ENCODE measurements at regions not wholly inside any gene's neighbourhood (a gene's known extent, or its start where the extent isn't known, plus 50 kb on each side); places are given as distances from the start of the nearest gene placed in this dataset.

DNA sequence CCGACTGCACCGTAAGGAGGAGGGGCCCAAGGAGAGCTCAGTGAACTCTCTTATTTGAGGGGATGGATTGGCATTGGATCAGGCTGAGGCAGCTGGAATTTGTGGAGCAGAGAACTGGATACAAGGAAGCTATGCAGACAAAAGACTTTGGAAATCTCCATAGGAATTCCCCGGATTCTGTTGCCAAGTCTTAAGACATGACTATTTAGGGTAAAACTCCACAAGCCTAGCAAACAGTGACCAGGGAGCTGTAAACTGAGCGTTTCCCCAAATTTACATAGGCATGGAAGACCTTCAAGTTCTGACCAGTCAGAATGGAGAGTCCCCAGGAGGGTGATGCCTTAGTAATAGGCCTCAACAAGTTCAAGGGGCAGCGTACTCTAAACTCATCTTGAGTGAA lies 82.5 kb upstream of the PCBD1 start:
- no peaks in the 10 kb centered on the region for H3K4me1 ChIP-seq
- no peaks in the 10 kb centered on the region for H3K36me3 ChIP-seq (ENCODE audit: low read depth, missing control alignments)
- TF ChIP-seq, protein P1, sequence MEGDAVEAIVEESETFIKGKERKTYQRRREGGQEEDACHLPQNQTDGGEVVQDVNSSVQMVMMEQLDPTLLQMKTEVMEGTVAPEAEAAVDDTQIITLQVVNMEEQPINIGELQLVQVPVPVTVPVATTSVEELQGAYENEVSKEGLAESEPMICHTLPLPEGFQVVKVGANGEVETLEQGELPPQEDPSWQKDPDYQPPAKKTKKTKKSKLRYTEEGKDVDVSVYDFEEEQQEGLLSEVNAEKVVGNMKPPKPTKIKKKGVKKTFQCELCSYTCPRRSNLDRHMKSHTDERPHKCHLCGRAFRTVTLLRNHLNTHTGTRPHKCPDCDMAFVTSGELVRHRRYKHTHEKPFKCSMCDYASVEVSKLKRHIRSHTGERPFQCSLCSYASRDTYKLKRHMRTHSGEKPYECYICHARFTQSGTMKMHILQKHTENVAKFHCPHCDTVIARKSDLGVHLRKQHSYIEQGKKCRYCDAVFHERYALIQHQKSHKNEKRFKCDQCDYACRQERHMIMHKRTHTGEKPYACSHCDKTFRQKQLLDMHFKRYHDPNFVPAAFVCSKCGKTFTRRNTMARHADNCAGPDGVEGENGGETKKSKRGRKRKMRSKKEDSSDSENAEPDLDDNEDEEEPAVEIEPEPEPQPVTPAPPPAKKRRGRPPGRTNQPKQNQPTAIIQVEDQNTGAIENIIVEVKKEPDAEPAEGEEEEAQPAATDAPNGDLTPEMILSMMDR (IDR thresholded peaks at IDR 0.05) = no peak
- no peak for TF ChIP-seq POLR2A (IDR thresholded peaks at IDR 0.05)
- no peak overlapping the region for H3K27ac ChIP-seq
- intact Hi-C loops (cut with DNase I; ENCODE audit: low total_unique reads) = no loop called here
- H3K27me3 ChIP-seq = no peaks in the 10 kb centered on the region
- no peak for DNase-seq
- 66 to 72% methylated on average over 5 of the region's 5 CpGs for WGBS, 2 donors
- no peak overlapping the region for H3K4me3 ChIP-seq
- H3K9me3 ChIP-seq = no peaks in the 10 kb centered on the region

DNA sequence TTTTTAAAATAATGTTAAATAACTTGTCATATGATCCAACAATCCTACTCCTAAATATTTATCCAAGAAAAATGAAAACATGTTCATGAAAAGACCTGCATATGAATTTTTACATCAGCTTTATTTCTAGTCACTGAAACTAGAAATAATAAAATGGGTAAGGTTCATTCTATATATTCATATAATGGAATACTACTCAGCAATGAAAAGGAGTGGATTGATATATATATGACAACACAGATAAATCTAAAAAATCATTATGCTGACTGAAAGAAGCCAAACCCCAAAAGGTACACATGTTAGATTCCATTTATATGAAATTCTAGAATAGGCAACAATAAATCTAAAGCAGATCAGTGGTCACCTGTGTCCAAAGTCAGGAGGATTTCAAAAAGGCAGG lies 84.9 kb upstream of the PCBD1 start:
- H3K36me3 ChIP-seq (ENCODE audit: low read depth, missing control alignments) = no peaks in the 10 kb centered on the region
- no peaks in the 10 kb centered on the region for H3K27me3 ChIP-seq
- TF ChIP-seq, protein P1 (IDR thresholded peaks at IDR 0.05) = no peak
- intact Hi-C loops (cut with DNase I; ENCODE audit: low total_unique reads) = no loop called here
- H3K4me3 ChIP-seq = no peak overlapping the region
- H3K4me1 ChIP-seq = no peaks in the 10 kb centered on the region
- DNase-seq = no peak
- H3K27ac ChIP-seq = no peak overlapping the region
- H3K9me3 ChIP-seq = no peaks in the 10 kb centered on the region

DNA sequence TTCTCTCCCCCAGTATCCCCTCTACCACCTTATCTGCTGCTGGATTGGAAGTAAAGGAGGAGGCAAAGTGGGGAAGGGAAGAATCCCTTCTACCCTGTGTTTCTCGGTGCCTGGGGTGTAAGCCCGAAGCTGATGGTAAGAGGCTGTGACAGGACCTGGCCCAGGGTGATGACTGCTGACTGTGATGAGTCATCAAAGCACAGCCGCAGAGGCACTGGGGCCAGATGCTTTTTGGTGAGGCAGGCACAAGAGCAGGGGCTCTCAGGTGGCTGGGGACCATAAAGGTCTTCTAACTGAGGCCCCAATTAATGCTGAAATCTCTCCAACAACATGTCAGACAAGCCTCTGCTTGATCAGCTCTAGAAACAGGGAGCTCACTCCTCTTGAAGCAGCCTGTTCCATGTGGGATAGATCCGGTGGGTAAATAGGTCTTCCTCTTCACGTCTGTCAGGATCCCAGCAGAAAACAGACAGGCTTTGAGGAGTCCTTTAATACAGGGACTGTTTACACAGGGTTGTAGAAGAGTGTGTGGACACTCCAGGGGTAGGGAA lies 86.1 kb upstream of the PCBD1 start:
- Histone ChIP-seq H3K4me1 (no peaks in the 10 kb centered on the region), H3K27me3 (no peaks in the 10 kb centered on the region), H3K27ac (no peak overlapping the region), H3K4me3 (no peak overlapping the region), H3K36me3 (ENCODE audit: low read depth, missing control alignments) (no peaks in the 10 kb centered on the region), H3K9me3 (no peaks in the 10 kb centered on the region)
- intact Hi-C loops (cut with DNase I; ENCODE audit: low total_unique reads) = no loop called here
- 62 to 63% methylated on average over 5 of the region's 5 CpGs for WGBS, 2 donors
- TF ChIP-seq POLR2A (IDR thresholded peaks at IDR 0.05) = no peak
- TF ChIP-seq, protein P1 (IDR thresholded peaks at IDR 0.05) = no peak
- DNase-seq = no peak

DNA sequence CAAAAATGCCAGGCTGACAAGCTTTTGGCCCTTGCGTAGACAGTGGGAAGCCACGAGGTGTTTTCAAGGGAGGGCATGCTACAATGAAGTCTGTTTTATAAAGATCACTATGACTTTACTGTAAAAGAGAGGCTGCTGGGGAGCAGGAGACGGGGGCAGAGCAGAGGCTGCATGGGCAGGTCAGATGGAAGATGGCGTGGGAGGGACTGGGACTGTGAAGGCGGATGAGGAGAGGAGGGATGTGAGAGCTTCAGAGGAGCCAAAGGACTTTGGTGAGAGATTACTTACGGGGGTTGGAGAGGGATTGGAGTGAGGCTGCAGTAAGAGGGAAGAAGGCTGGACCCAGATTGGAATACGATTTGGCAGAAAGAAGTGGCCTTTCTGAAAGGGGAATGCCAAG lies 86.6 kb upstream of the PCBD1 start:
- Histone ChIP-seq H3K4me1 (no peaks in the 10 kb centered on the region), H3K4me3 (no peak overlapping the region), H3K27me3 (no peaks in the 10 kb centered on the region), H3K27ac (no peak overlapping the region), H3K36me3 (ENCODE audit: low read depth, missing control alignments) (no peaks in the 10 kb centered on the region), H3K9me3 (no peaks in the 10 kb centered on the region)
- intact Hi-C loops (cut with DNase I; ENCODE audit: low total_unique reads) = no loop called here
- TF ChIP-seq POLR2A (IDR thresholded peaks at IDR 0.05) = no peak
- TF ChIP-seq, protein P1 (IDR thresholded peaks at IDR 0.05) = no peak
- 58 to 65% methylated on average over 7 of the region's 7 CpGs for WGBS, 2 donors
- no peak for DNase-seq

DNA sequence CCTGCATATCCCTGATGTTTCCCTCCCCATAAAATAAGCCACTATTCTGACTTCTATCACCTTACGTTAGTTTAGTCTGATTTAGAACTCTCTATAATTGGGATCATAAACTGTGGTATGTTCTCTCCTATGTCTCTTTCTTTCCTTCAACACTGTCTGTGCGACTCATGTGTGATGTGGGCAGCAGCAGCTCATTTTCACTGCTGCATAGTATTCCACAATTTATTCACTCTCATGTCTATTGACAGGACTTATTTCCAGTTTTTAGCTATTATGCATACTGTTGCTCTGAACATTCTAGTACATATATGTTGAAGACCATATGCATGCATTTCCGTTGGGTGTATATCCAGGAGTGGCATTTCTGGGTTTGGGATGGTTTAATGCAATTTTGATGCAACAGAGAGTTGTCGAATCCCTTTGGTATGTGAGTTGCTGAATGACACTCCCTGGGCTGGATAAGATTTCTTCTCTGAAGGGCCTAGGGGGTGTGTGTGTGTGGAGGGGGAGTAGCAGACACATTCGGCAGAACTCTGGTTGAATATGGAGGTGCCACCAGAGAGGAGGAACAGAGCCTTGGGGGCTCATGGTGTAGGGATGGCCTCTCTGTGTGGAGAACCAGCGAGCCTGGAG lies 87.8 kb upstream of the PCBD1 start:
- TF ChIP-seq, protein P1 (IDR thresholded peaks at IDR 0.05) = no peak
- TF ChIP-seq POLR2A (IDR thresholded peaks at IDR 0.05) = no peak
- H3K27me3 ChIP-seq = no peaks in the 10 kb centered on the region
- 88 to 92% methylated on average over 6 of the region's 6 CpGs for WGBS, 2 donors

More for the DNA sequence above, 87.8 kb upstream of the PCBD1 start:
- no peaks in the 10 kb centered on the region for H3K9me3 ChIP-seq
- no peaks in the 10 kb centered on the region for H3K36me3 ChIP-seq (ENCODE audit: low read depth, missing control alignments)
- no peak overlapping the region for H3K27ac ChIP-seq
- intact Hi-C loops (cut with DNase I; ENCODE audit: low total_unique reads) = no loop called here
- H3K4me1 ChIP-seq = no peaks in the 10 kb centered on the region
- H3K4me3 ChIP-seq = no peak overlapping the region
- DNase-seq = no peak

Measured in testis (tissue), 2 donors.